T-helper 17 cell (primary cell): ENCODE measurements at regions not wholly inside any gene's neighbourhood (a gene's known extent, or its start where the extent isn't known, plus 50 kb on each side); places are given as distances from the start of the nearest gene placed in this dataset.

Experiments used
- ATAC-seq: fragments of 150-1000 bp; cut with Tn5 transposase; 2 replicates; pipeline ENCODE4 v1.10.0; 2021; ENCODE audit warnings: mild to moderate bottlenecking, moderate library complexity
- DNase-seq, 3 donors: peaks; one replicate each; pipeline versions ENCODE4 v3.0.0 to v3.0.0-alpha.2; 2020 to 2021
- H3K9me3 ChIP-seq: one replicate; pipeline ENCODE4 v1.7.0; 2013; ENCODE audit warnings: low read length, mild to moderate bottlenecking; ENCODE audit not compliant: control insufficient read depth, poor library complexity, severe bottlenecking
- H3K27ac Mint-ChIP-seq: one replicate; pipeline ENCODE4 v1.8.0; 2022; ENCODE audit warnings: mild to moderate bottlenecking, moderate library complexity, mixed read lengths
- H3K27me3 Mint-ChIP-seq: one replicate; pipeline ENCODE4 v1.8.0; 2022; ENCODE audit warnings: mixed read lengths
- H3K36me3 Mint-ChIP-seq: one replicate; pipeline ENCODE4 v1.8.0; 2022; ENCODE audit warnings: low read depth, mixed read lengths
- H3K4me1 Mint-ChIP-seq: one replicate; pipeline ENCODE4 v1.8.0; 2022; ENCODE audit warnings: mild to moderate bottlenecking, mixed read lengths
- H3K4me3 Mint-ChIP-seq: one replicate; pipeline ENCODE4 v1.8.0; 2022; ENCODE audit warnings: mild to moderate bottlenecking, moderate library complexity, mixed read lengths

- no peak for ATAC-seq
Observed at GRCh38 chr6:104266922-104267321, 592.8 kb downstream of the HACE1 start.

GRCh38 chr6:104256646-104257045, 603.1 kb downstream of the HACE1 start:
- DNase-seq = no peak
- H3K9me3 ChIP-seq = no peaks in the 10 kb centered on the region
- Mint-ChIP-seq H3K4me3 (no peak overlapping the region), H3K27me3 (no peaks in the 10 kb centered on the region), H3K36me3 (no peaks in the 10 kb centered on the region), H3K4me1 (no peaks in the 10 kb centered on the region), H3K27ac (no peak overlapping the region)
- ATAC-seq = no peak

More at GRCh38 chr6:104266922-104267321, 592.8 kb downstream of the HACE1 start:
- H3K4me1 Mint-ChIP-seq = no peaks in the 10 kb centered on the region
- H3K9me3 ChIP-seq = no peaks in the 10 kb centered on the region
- H3K4me3 Mint-ChIP-seq = no peak overlapping the region
- no peak overlapping the region for H3K27ac Mint-ChIP-seq
- no peak for DNase-seq
- H3K27me3 Mint-ChIP-seq = no peaks in the 10 kb centered on the region
- no peaks in the 10 kb centered on the region for H3K36me3 Mint-ChIP-seq

- no peaks in the 10 kb centered on the region for H3K9me3 ChIP-seq
- H3K36me3 Mint-ChIP-seq = no peaks in the 10 kb centered on the region
- H3K4me3 Mint-ChIP-seq = no peak overlapping the region
- no peak overlapping the region for H3K27ac Mint-ChIP-seq
- H3K4me1 Mint-ChIP-seq = no peaks in the 10 kb centered on the region
- DNase-seq (no peak), ATAC-seq (no peak)
- no peaks in the 10 kb centered on the region for H3K27me3 Mint-ChIP-seq
Observed at GRCh38 chr6:104253236-104253635, 606.5 kb downstream of the HACE1 start.

GRCh38 chr6:104252276-104252675, 607.4 kb downstream of the HACE1 start:
- no peaks in the 10 kb centered on the region for H3K27me3 Mint-ChIP-seq
- no peak overlapping the region for H3K4me3 Mint-ChIP-seq
- no peaks in the 10 kb centered on the region for H3K36me3 Mint-ChIP-seq
- H3K27ac Mint-ChIP-seq = no peak overlapping the region
- H3K4me1 Mint-ChIP-seq = no peaks in the 10 kb centered on the region
- ATAC-seq = no peak
- no peaks in the 10 kb centered on the region for H3K9me3 ChIP-seq
- DNase-seq = no peak

- no peaks in the 10 kb centered on the region for H3K9me3 ChIP-seq
- no peaks in the 10 kb centered on the region for H3K27me3 Mint-ChIP-seq
- ATAC-seq (no peak), DNase-seq (no peak)
- H3K4me1 Mint-ChIP-seq = no peaks in the 10 kb centered on the region
- H3K36me3 Mint-ChIP-seq = no peaks in the 10 kb centered on the region
- H3K27ac Mint-ChIP-seq = no peak overlapping the region
- no peak overlapping the region for H3K4me3 Mint-ChIP-seq
Observed at GRCh38 chr6:104251651-104252050, 608.1 kb downstream of the HACE1 start.

GRCh38 chr6:104240865-104241264, 618.9 kb downstream of the HACE1 start:
- H3K4me3 Mint-ChIP-seq = no peak overlapping the region
- H3K36me3 Mint-ChIP-seq = peaks cover 3% of the 10 kb centered on the region
- no peaks in the 10 kb centered on the region for H3K4me1 Mint-ChIP-seq
- no peaks in the 10 kb centered on the region for H3K9me3 ChIP-seq
- H3K27me3 Mint-ChIP-seq = no peaks in the 10 kb centered on the region
- no peak overlapping the region for H3K27ac Mint-ChIP-seq
- DNase-seq = no peak
- no peak for ATAC-seq

- H3K27me3 Mint-ChIP-seq = no peaks in the 10 kb centered on the region
- no peaks in the 10 kb centered on the region for H3K4me1 Mint-ChIP-seq
- peaks cover 3% of the 10 kb centered on the region for H3K36me3 Mint-ChIP-seq
- no peak overlapping the region for H3K27ac Mint-ChIP-seq
- DNase-seq (no peak), ATAC-seq (no peak)
- no peaks in the 10 kb centered on the region for H3K9me3 ChIP-seq
- no peak overlapping the region for H3K4me3 Mint-ChIP-seq
Observed at GRCh38 chr6:104239971-104240370, 619.7 kb downstream of the HACE1 start.

- Mint-ChIP-seq H3K27ac (no peak overlapping the region), H3K27me3 (no peaks in the 10 kb centered on the region), H3K4me3 (no peak overlapping the region), H3K4me1 (no peaks in the 10 kb centered on the region), H3K36me3 (no peaks in the 10 kb centered on the region)
- no peaks in the 10 kb centered on the region for H3K9me3 ChIP-seq
- DNase-seq = no peak
- no peak for ATAC-seq
Observed at GRCh38 chr6:104229057-104229456, 630.7 kb downstream of the HACE1 start.

GRCh38 chr6:104227508-104227907, 632.2 kb downstream of the HACE1 start:
- H3K4me3 Mint-ChIP-seq = no peak overlapping the region
- peak overlapping the region; percentile 14 for H3K27ac Mint-ChIP-seq
- ATAC-seq = no peak

GRCh38 chr6:104226790-104227446, 632.8 kb downstream of the HACE1 start:
- peak overlapping the region; percentile 14 for H3K27ac Mint-ChIP-seq
- no peaks in the 10 kb centered on the region for H3K36me3 Mint-ChIP-seq
- no peaks in the 10 kb centered on the region for H3K4me1 Mint-ChIP-seq
- DNase-seq = no peak
- H3K9me3 ChIP-seq = no peaks in the 10 kb centered on the region
- no peak for ATAC-seq
- H3K27me3 Mint-ChIP-seq = no peaks in the 10 kb centered on the region
- no peak overlapping the region for H3K4me3 Mint-ChIP-seq

More at GRCh38 chr6:104227508-104227907, 632.2 kb downstream of the HACE1 start:
- Mint-ChIP-seq H3K4me1 (no peaks in the 10 kb centered on the region), H3K27me3 (no peaks in the 10 kb centered on the region), H3K36me3 (no peaks in the 10 kb centered on the region)
- no peak for DNase-seq
- no peaks in the 10 kb centered on the region for H3K9me3 ChIP-seq

- ATAC-seq = no peak
- Mint-ChIP-seq H3K27me3 (no peaks in the 10 kb centered on the region), H3K4me1 (no peaks in the 10 kb centered on the region)
Observed at GRCh38 chr6:104218116-104218515, 641.6 kb downstream of the HACE1 start.

GRCh38 chr6:104214901-104215300, 644.8 kb downstream of the HACE1 start:
- H3K9me3 ChIP-seq = no peaks in the 10 kb centered on the region
- no peak overlapping the region for H3K27ac Mint-ChIP-seq
- H3K4me1 Mint-ChIP-seq = no peaks in the 10 kb centered on the region
- no peak for ATAC-seq
- no peaks in the 10 kb centered on the region for H3K36me3 Mint-ChIP-seq
- H3K27me3 Mint-ChIP-seq = no peaks in the 10 kb centered on the region
- no peak for DNase-seq
- H3K4me3 Mint-ChIP-seq = no peak overlapping the region

More at GRCh38 chr6:104218116-104218515, 641.6 kb downstream of the HACE1 start:
- no peak for DNase-seq
- H3K9me3 ChIP-seq = no peaks in the 10 kb centered on the region
- Mint-ChIP-seq H3K27ac (no peak overlapping the region), H3K36me3 (no peaks in the 10 kb centered on the region), H3K4me3 (no peak overlapping the region)

GRCh38 chr6:104212977-104213668, 646.6 kb downstream of the HACE1 start:
- Mint-ChIP-seq H3K27me3 (peaks cover 7% of the 10 kb centered on the region), H3K4me3 (no peak overlapping the region), H3K36me3 (no peaks in the 10 kb centered on the region), H3K27ac (no peak overlapping the region), H3K4me1 (no peaks in the 10 kb centered on the region)
- no peaks in the 10 kb centered on the region for H3K9me3 ChIP-seq
- DNase-seq = no peak
- no peak for ATAC-seq

- no peak overlapping the region for H3K4me3 Mint-ChIP-seq
Observed at GRCh38 chr6:104207635-104208034, 652.1 kb downstream of the HACE1 start.

More at GRCh38 chr6:104207635-104208034, 652.1 kb downstream of the HACE1 start:
- Mint-ChIP-seq H3K27me3 (peaks cover 8% of the 10 kb centered on the region), H3K4me1 (no peaks in the 10 kb centered on the region), H3K27ac (no peak overlapping the region), H3K36me3 (no peaks in the 10 kb centered on the region)
- ATAC-seq (no peak), DNase-seq (no peak)
- H3K9me3 ChIP-seq = no peaks in the 10 kb centered on the region
